Ramos (cell line): ENCODE measurements at regions not wholly inside any gene's neighbourhood (a gene's known extent, or its start where the extent isn't known, plus 50 kb on each side); places are given as distances from the start of the nearest gene placed in this dataset.

Source experiments
- in situ Hi-C: fragments of 300-500 bp; cut with MboI; formaldehyde crosslinking; loops from one replicate; pipeline ENCODE4 v1.14.3; 2022; ENCODE audit warnings: low sequenced_read_pairs; ENCODE audit not compliant: unreplicated experiment

GRCh38 chr13:74696148-74696922 lies 562.1 kb upstream of the KLF12 start:
- in situ Hi-C loops = no loop called here

GRCh38 chr13:74695021-74695800 lies 561.0 kb upstream of the KLF12 start:
- in situ Hi-C loops = no loop called here

- in situ Hi-C loops = no loop called here
These were observed 553.4 kb upstream of the KLF12 start for GRCh38 chr13:74687442-74688182.

GRCh38 chr13:74683411-74683810 lies 549.2 kb upstream of the KLF12 start:
- in situ Hi-C loops = no loop called here

GRCh38 chr13:74682746-74683145 lies 548.5 kb upstream of the KLF12 start:
- in situ Hi-C loops = no loop called here

GRCh38 chr13:74681891-74682290 lies 547.7 kb upstream of the KLF12 start:
- in situ Hi-C loops = no loop called here

- in situ Hi-C loops = no loop called here
These were observed 544.2 kb upstream of the KLF12 start for GRCh38 chr13:74678308-74678965.

GRCh38 chr13:74675972-74676371 lies 541.8 kb upstream of the KLF12 start:
- in situ Hi-C loops = no loop called here

- in situ Hi-C loops = no loop called here
These were observed 541.0 kb upstream of the KLF12 start for GRCh38 chr13:74675182-74675581.

- in situ Hi-C loops = no loop called here
These were observed 540.5 kb upstream of the KLF12 start for GRCh38 chr13:74674720-74675119.

GRCh38 chr13:74669149-74669548 lies 534.9 kb upstream of the KLF12 start:
- in situ Hi-C loops = no loop called here

- in situ Hi-C loops = no loop called here
These were observed 533.5 kb upstream of the KLF12 start for GRCh38 chr13:74667656-74668203.

GRCh38 chr13:74662905-74663304 lies 528.7 kb upstream of the KLF12 start:
- in situ Hi-C loops = no loop called here

GRCh38 chr13:74661851-74662250 lies 527.6 kb upstream of the KLF12 start:
- in situ Hi-C loops = no loop called here

GRCh38 chr13:74657765-74658164 lies 523.6 kb upstream of the KLF12 start:
- in situ Hi-C loops = no loop called here

- in situ Hi-C loops = no loop called here
These were observed 516.9 kb upstream of the KLF12 start for GRCh38 chr13:74651121-74651520.

GRCh38 chr13:74647991-74648390 lies 513.8 kb upstream of the KLF12 start:
- in situ Hi-C loops = no loop called here

- in situ Hi-C loops = no loop called here
These were observed 513.0 kb upstream of the KLF12 start for GRCh38 chr13:74647211-74647610.

- in situ Hi-C loops = no loop called here
These were observed 511.9 kb upstream of the KLF12 start for GRCh38 chr13:74646091-74646490.

- in situ Hi-C loops = no loop called here
These were observed 511.4 kb upstream of the KLF12 start for GRCh38 chr13:74645586-74645985.
